ENCODE measurements at regions not wholly inside any gene's neighbourhood (a gene's known extent, or its start where the extent isn't known, plus 50 kb on each side); places are given as distances from the start of the nearest gene placed in this dataset.

DNA sequence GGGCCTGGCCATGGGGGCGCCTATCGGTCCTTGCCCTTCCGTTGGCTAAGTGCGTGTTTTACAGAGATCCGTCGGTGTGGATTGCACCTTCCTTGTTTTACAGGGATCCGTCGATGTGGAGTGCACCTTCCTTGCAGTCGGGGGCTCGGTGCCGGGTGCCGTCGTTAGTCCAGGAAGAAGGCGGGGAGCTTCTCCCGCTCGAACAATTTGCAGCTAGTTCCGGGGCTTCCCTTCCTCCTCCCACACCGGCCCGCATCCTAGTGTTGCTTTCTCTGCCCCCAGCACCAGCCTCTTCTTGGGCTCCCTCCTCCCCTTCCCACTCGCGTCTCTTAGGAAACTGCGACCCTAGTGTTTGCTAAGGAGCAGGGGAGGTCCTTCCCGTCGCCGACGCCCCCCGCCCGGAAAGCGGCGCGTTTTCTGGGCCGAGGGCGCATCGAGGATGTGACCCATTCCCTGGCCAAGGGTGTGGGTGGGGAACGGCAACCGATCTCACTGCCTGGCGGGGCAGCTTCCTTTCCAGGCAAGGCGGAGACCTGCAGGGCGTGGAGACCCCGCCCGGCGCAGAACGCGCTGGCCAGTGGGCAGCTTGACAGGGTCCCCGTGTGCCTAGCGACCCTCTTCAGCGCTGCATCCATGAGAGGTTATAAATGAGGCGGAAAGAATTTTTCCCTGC lies 75.7 kb upstream of the ZNF91 start:
- no peak for TF ChIP-seq POLR2A (IDR thresholded peaks at IDR 0.05)
- TF ChIP-seq, protein P1, sequence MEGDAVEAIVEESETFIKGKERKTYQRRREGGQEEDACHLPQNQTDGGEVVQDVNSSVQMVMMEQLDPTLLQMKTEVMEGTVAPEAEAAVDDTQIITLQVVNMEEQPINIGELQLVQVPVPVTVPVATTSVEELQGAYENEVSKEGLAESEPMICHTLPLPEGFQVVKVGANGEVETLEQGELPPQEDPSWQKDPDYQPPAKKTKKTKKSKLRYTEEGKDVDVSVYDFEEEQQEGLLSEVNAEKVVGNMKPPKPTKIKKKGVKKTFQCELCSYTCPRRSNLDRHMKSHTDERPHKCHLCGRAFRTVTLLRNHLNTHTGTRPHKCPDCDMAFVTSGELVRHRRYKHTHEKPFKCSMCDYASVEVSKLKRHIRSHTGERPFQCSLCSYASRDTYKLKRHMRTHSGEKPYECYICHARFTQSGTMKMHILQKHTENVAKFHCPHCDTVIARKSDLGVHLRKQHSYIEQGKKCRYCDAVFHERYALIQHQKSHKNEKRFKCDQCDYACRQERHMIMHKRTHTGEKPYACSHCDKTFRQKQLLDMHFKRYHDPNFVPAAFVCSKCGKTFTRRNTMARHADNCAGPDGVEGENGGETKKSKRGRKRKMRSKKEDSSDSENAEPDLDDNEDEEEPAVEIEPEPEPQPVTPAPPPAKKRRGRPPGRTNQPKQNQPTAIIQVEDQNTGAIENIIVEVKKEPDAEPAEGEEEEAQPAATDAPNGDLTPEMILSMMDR (IDR thresholded peaks at IDR 0.05), result no peak
